ENCODE measurements at regions not wholly inside any gene's neighbourhood (a gene's known extent, or its start where the extent isn't known, plus 50 kb on each side); places are given as distances from the start of the nearest gene placed in this dataset.
A peak's percentile ranks its signal among the peaks of the same experiment; 100 is the strongest.

DNA sequence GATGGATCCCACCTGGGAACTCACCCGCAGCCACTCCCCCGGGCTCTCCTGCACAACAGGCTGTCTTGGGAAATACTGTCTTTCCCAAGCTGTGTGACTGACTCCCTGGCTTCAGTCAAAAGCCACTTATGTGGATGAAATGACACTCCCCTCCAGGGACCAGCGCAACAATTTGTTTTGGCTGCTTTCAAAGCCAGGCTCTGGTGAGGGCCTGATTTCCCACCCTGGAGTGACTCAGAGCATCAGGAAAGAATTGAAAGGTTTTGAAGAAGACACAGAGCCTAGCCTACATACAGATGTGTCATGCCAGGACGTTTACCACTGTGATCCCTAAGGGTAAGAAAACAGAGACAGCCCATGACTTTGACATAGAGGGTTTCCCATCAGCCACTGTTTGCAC, 550.5 kb downstream of the MIAT start:
- no peak overlapping the region for H3K4me3 ChIP-seq
- H3K4me1 ChIP-seq = peaks cover 0 to 14% of the 10 kb centered on the region in 2 donors
- DNase-seq (ENCODE audit: low spot score) = peak; percentile 70
- H3K9me3 ChIP-seq = peaks cover 0 to 8% of the 10 kb centered on the region in 2 donors
- H3K36me3 ChIP-seq = no peaks in the 10 kb centered on the region
- no peaks in the 10 kb centered on the region for H3K27me3 ChIP-seq
- TF ChIP-seq, protein P1, sequence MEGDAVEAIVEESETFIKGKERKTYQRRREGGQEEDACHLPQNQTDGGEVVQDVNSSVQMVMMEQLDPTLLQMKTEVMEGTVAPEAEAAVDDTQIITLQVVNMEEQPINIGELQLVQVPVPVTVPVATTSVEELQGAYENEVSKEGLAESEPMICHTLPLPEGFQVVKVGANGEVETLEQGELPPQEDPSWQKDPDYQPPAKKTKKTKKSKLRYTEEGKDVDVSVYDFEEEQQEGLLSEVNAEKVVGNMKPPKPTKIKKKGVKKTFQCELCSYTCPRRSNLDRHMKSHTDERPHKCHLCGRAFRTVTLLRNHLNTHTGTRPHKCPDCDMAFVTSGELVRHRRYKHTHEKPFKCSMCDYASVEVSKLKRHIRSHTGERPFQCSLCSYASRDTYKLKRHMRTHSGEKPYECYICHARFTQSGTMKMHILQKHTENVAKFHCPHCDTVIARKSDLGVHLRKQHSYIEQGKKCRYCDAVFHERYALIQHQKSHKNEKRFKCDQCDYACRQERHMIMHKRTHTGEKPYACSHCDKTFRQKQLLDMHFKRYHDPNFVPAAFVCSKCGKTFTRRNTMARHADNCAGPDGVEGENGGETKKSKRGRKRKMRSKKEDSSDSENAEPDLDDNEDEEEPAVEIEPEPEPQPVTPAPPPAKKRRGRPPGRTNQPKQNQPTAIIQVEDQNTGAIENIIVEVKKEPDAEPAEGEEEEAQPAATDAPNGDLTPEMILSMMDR (IDR thresholded peaks at IDR 0.05) = no peak
- H3K27ac ChIP-seq = no peak overlapping the region

DNA sequence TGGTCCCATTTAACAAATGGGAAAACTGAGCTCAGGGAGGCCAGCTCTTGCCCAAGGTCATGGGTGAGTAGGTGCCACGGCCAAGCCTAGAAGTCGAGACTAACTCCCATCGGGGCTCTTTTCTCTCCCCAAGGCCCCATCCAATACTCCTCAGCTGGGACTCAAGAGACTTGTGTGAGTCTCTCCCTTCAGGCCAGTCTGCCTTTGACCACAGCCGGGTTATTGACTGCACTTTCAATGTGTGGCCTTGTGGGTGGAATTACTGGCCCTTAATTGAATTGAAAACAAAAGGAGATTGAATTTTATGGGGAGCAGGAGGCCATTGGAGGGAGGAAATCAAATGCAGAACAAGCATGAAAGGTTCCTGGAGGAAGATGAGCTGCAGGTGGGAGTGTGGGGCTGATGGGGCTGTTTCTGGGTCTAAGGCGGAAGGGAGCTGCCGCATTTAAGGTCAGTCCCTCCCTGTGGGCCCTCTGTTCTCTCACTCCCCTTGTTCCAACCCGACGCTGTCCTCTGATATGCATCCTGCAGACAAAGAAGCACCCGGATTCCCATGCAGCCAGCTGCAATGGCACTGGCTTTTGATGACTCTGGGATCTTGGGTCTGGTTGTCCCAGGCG, 552.8 kb downstream of the MIAT start:
- H3K4me3 ChIP-seq = no peak overlapping the region

DNA sequence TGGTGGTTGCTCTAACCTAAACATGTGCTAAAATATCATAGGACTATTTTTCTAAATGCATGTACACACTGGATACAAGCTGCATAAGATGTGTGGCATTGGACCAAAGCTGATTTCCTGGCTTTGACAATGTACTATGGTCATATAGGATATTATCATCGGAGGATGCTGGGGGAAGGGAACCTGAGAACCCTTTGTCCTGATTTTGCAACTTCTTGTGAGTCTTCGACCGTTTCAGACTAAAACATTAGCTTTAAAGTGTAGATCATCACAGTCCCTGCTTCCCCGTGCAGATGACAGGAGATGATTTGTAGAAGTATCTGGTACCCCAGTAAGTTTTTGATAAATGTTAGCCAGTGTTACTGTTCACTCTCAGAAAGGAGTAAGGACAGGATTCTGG, 554.7 kb downstream of the MIAT start:
- peak overlapping the region; percentile 65 to 84 for H3K27ac ChIP-seq
- TF ChIP-seq, protein P1 (IDR thresholded peaks at IDR 0.05) = no peak
- H3K4me3 ChIP-seq = no peak overlapping the region
- H3K27me3 ChIP-seq = no peaks in the 10 kb centered on the region
- peaks cover 0 to 27% of the 10 kb centered on the region in 2 donors for H3K4me1 ChIP-seq
- DNase-seq (ENCODE audit: low spot score) = no peak
- H3K36me3 ChIP-seq = no peaks in the 10 kb centered on the region
- H3K9me3 ChIP-seq = no peaks in the 10 kb centered on the region

More for the DNA sequence above, 552.8 kb downstream of the MIAT start:
- Histone ChIP-seq H3K27ac (no peak overlapping the region), H3K4me1 (peaks cover 0 to 27% of the 10 kb centered on the region in 2 donors), H3K27me3 (no peaks in the 10 kb centered on the region), H3K9me3 (peaks cover 0 to under 1% of the 10 kb centered on the region in 2 donors), H3K36me3 (no peaks in the 10 kb centered on the region)
- no peak for DNase-seq (ENCODE audit: low spot score)
- TF ChIP-seq, protein P1 (IDR thresholded peaks at IDR 0.05) = no peak

DNA sequence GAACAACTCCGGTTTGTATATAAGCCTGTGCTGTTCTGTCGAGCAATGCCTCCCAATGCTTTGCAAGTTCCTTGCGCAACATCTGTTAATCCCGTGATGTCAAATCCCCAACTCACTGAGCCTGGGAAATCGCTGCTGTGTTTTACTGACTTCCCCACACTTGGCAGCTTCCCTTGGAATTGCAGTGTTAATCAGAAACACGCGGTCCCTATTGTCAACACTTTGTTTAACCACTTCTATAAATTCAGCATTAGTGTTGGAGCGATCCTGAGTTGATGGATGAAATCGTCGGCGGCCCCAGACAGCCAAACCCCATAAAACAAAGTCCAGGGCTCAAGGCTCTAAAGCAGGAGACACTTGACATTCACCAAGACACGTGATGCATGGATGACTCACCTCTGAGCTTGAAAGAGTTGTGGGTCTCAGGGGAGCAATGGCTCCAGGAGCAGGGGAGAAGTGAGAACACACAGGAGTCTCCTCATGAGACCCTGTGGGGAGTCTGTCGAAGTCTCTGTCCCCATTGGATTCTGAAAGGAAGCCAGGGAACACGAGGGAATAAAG, 555.3 kb downstream of the MIAT start:
- peak overlapping the region; percentile 65 to 84 for H3K27ac ChIP-seq
- DNase-seq (ENCODE audit: low spot score) = peak; percentile 92
- H3K4me1 ChIP-seq = peaks cover 0 to 27% of the 10 kb centered on the region in 2 donors
- no peaks in the 10 kb centered on the region for H3K9me3 ChIP-seq
- H3K36me3 ChIP-seq = no peaks in the 10 kb centered on the region
- TF ChIP-seq, protein P1 (IDR thresholded peaks at IDR 0.05) = no peak
- no peaks in the 10 kb centered on the region for H3K27me3 ChIP-seq
- no peak overlapping the region for H3K4me3 ChIP-seq

DNA sequence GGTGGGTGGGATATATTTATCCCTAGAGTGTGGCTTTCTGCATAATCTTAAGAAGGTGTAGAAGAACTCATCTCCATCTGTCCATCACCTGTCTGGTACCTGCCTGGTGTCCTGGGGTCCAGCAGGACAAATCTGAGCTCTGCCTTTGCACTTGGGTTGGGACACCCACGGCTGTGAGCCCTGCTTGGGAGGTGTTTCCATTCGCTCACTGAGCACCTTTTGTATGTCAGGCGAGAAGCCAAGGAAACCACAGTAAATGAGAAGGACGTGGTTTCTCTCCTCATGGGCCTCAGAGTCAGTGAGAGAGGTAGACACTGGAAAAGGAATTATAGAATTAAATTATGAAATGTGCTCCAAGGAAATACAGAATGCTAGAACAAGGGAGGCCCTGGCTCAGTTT, 555.9 kb downstream of the MIAT start:
- H3K27ac ChIP-seq = peak overlapping the region; percentile 65 to 84
- no peaks in the 10 kb centered on the region for H3K9me3 ChIP-seq
- TF ChIP-seq, protein P1 (IDR thresholded peaks at IDR 0.05) = no peak
- no peak for DNase-seq (ENCODE audit: low spot score)
- H3K4me3 ChIP-seq = no peak overlapping the region
- no peaks in the 10 kb centered on the region for H3K36me3 ChIP-seq
- peaks cover 0 to 30% of the 10 kb centered on the region in 2 donors for H3K4me1 ChIP-seq
- no peaks in the 10 kb centered on the region for H3K27me3 ChIP-seq

Data from right atrium auricular region (tissue), 2 donors.